Cardiac fibroblast (primary cell): ENCODE measurements at regions not wholly inside any gene's neighbourhood (a gene's known extent, or its start where the extent isn't known, plus 50 kb on each side); places are given as distances from the start of the nearest gene placed in this dataset.
A peak's percentile ranks its signal among the peaks of the same experiment; 100 is the strongest.

Experiments used
- DNase-seq, 2 donors: peaks; one replicate each; pipeline versions ENCODE4 v3.0.0 to v3.0.0-alpha.2; 2010; ENCODE audit warnings: low read depth in 2 of 2
- H3K4me3 ChIP-seq, 2 donors: replicated peaks in 1 of 2; 1 replicate in 1 of 2; 2 replicates in 1 of 2; pipeline ENCODE4 v1.5.1; 2011; ENCODE audit warnings: low read depth in 2 of 2, low read length in 2 of 2, mild to moderate bottlenecking in 2 of 2, moderate library complexity in 1 of 2
- TF ChIP-seq, protein P1 (sequence below): IDR thresholded peaks from one replicate; pipeline ENCODE4 v1.5.1; 2011; ENCODE audit warnings: low read depth, mild to moderate bottlenecking, low read length, inconsistent platforms

DNA sequence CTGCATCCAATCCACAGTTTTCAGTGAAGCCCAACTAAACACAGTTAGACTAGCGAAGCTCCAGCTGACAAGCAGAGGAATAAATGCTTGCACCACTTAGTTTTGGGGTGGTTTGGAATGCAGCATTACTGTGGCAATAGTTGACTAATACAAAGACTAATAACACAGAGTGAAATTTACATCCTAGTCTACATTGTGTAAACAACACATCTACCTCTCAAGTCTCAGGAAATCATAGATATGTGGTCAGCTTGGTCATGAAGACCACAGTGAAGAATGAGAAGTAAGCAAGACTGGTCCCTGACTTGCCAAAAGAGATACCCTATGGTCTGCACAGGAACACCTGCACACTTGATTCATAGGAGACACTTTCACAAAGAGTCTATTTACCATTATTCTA lies 155.1 kb upstream of the TANK start:
- peak in 1 of 2 donors; percentile 38 for DNase-seq
- no peak overlapping the region for H3K4me3 ChIP-seq
- TF ChIP-seq, protein P1, sequence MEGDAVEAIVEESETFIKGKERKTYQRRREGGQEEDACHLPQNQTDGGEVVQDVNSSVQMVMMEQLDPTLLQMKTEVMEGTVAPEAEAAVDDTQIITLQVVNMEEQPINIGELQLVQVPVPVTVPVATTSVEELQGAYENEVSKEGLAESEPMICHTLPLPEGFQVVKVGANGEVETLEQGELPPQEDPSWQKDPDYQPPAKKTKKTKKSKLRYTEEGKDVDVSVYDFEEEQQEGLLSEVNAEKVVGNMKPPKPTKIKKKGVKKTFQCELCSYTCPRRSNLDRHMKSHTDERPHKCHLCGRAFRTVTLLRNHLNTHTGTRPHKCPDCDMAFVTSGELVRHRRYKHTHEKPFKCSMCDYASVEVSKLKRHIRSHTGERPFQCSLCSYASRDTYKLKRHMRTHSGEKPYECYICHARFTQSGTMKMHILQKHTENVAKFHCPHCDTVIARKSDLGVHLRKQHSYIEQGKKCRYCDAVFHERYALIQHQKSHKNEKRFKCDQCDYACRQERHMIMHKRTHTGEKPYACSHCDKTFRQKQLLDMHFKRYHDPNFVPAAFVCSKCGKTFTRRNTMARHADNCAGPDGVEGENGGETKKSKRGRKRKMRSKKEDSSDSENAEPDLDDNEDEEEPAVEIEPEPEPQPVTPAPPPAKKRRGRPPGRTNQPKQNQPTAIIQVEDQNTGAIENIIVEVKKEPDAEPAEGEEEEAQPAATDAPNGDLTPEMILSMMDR: no peak

DNA sequence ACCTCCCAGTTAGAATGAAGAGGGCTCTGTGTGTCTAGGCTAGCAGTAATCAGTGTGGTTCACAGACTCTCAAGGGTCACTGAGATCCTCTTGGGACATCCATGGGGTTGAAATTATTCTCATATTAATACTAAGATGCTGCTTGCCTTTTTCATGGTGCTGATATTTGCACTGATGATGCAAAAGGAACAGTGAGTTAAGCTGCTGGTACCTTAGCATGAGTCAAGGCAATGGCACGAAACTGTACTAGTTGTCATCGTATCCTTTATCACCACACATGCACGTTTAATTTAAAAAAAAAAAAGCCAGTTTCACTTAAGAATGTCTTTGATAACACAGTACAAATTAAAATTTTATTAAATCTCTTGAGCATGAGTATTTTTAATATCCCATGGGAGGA lies 151.9 kb upstream of the TANK start:
- no peak overlapping the region for H3K4me3 ChIP-seq
- peak in 1 of 2 donors; percentile 45 for DNase-seq
- TF ChIP-seq, protein P1: no peak

DNA sequence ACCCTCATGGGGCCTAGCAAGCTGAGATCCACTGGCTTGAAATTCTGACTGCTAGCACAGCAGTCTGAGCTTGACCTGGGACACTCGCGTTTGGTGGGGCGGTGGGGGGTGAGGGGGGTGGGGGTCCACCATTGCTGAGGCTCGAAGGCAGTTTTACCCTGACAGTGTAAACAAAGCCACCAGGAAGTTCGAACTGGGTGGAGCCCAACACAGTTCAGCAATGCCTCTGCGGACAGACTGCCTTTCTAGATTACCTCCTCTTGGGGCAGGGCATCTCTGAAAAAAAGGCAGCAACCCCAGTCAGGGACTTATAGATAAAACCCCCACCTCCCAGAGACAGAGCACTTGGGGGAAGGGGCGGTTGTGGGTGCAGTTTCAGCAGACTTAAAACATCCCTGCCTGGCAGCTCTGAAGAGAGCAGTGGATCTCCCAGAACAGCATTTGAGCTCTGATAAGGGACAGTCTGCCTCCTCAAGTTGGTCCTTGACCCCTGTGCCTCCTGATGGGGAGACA lies 149.7 kb upstream of the TANK start:
- TF ChIP-seq, protein P1: no peak
- no peak overlapping the region for H3K4me3 ChIP-seq
- no peak for DNase-seq

DNA sequence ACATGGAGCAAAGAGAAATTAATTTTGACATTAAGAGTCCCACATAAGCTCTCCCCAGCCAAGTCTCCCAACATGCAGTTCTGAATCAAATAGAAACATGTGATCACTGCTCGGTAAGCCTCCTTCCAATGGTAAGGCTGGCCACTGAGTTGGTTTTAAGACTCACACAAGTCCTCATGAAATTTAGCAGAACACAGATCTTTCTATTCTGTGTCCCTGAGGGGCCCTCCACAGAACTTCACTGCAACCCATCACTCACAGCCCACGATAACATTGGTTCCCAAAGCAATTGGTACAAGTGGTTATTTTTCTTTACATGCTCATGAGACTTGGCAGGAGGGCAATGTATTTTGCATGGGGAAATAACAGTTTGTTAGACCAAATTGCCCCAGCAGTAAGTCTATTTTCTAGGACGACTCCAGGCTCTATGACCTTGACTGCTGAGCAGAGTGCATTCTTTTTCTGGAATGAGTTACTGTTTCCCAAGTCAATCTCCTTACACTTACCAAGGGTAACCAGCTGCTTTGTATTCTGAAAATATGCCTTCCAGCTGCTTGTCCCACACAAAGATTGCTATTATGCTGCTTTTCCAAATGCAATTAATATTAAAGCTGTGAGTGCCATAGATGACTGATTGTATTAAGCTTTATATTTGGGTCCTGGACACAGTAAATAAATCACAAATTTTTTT lies 142.3 kb upstream of the TANK start:
- DNase-seq: peak in 1 of 2 donors; percentile 28
- TF ChIP-seq, protein P1: no peak
- no peak overlapping the region for H3K4me3 ChIP-seq

DNA sequence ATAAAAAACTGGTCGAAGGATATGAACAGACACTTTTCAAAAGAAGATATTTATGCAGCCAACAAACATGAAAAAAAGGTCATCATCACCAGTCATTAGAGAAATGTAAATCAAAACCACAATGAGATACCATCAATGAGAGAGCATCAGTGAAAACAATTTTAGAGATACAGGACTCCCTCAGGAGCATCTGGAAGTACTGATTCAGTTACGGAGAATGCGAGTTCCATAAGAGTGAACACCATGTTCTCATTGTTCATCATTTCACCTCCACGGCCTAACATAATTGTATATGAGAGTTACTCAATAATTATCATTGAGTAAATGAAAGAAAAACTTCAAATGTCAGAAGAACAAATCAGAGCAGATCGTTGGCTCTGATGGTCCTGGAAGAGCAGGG lies 140.9 kb upstream of the TANK start:
- peak in 1 of 2 donors; percentile 77 for DNase-seq
- no peak overlapping the region for H3K4me3 ChIP-seq
- TF ChIP-seq, protein P1: no peak

DNA sequence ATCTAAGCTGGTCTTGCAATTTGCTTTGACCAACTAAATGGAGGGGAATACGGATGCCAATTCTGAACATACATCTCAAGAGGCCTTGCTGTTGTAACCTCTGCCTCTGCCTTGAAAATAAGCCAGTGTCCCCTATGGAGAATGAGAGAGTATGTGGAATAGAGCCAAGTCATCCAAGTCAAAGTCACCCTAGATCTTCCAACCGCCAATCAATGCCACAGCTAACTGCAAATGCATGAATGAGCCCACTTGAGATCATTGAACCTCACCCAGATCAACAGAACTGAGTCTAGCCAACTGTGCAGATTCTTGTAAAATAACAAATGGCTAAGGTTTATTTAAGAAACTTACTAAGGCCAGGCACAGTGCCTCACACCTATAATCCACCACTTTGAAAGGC lies 139.8 kb upstream of the TANK start:
- TF ChIP-seq, protein P1: no peak
- no peak for DNase-seq
- H3K4me3 ChIP-seq: no peak overlapping the region
